ENCODE measurements at regions not wholly inside any gene's neighbourhood (a gene's known extent, or its start where the extent isn't known, plus 50 kb on each side); places are given as distances from the start of the nearest gene placed in this dataset.

DNA sequence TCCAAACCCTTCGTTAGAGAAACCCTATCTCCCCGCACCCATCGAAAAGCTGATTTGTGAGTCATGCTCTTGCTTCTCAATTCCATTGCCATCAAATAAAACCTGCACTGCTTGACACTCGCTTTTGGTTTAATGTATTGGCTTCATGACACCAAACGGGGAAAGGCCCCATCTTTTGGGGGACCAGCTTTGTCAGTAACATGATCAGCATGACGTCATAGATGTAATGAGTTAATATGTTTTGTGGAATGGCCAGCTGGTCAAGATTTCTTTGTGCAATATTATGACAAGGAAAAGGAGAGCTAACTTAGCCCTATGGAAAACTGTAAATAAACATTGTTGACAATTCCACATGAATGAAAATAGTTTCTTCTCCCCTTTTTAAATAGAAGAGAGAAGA is 1260.5 kb upstream of the CELF2 start:
- TF ChIP-seq, protein P1, sequence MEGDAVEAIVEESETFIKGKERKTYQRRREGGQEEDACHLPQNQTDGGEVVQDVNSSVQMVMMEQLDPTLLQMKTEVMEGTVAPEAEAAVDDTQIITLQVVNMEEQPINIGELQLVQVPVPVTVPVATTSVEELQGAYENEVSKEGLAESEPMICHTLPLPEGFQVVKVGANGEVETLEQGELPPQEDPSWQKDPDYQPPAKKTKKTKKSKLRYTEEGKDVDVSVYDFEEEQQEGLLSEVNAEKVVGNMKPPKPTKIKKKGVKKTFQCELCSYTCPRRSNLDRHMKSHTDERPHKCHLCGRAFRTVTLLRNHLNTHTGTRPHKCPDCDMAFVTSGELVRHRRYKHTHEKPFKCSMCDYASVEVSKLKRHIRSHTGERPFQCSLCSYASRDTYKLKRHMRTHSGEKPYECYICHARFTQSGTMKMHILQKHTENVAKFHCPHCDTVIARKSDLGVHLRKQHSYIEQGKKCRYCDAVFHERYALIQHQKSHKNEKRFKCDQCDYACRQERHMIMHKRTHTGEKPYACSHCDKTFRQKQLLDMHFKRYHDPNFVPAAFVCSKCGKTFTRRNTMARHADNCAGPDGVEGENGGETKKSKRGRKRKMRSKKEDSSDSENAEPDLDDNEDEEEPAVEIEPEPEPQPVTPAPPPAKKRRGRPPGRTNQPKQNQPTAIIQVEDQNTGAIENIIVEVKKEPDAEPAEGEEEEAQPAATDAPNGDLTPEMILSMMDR (IDR thresholded peaks at IDR 0.05; ENCODE audit: insufficient read depth, low read length), result no peak
- no peak for TF ChIP-seq POLR2AphosphoS5 (IDR thresholded peaks at IDR 0.05; ENCODE audit: low read depth)
- TF ChIP-seq GABPA (IDR thresholded peaks at IDR 0.05; ENCODE audit: low read depth), result no peak
- TF ChIP-seq, protein P2, sequence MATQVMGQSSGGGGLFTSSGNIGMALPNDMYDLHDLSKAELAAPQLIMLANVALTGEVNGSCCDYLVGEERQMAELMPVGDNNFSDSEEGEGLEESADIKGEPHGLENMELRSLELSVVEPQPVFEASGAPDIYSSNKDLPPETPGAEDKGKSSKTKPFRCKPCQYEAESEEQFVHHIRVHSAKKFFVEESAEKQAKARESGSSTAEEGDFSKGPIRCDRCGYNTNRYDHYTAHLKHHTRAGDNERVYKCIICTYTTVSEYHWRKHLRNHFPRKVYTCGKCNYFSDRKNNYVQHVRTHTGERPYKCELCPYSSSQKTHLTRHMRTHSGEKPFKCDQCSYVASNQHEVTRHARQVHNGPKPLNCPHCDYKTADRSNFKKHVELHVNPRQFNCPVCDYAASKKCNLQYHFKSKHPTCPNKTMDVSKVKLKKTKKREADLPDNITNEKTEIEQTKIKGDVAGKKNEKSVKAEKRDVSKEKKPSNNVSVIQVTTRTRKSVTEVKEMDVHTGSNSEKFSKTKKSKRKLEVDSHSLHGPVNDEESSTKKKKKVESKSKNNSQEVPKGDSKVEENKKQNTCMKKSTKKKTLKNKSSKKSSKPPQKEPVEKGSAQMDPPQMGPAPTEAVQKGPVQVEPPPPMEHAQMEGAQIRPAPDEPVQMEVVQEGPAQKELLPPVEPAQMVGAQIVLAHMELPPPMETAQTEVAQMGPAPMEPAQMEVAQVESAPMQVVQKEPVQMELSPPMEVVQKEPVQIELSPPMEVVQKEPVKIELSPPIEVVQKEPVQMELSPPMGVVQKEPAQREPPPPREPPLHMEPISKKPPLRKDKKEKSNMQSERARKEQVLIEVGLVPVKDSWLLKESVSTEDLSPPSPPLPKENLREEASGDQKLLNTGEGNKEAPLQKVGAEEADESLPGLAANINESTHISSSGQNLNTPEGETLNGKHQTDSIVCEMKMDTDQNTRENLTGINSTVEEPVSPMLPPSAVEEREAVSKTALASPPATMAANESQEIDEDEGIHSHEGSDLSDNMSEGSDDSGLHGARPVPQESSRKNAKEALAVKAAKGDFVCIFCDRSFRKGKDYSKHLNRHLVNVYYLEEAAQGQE (IDR thresholded peaks at IDR 0.05; ENCODE audit: insufficient replicate concordance, low read depth), result no peak

All from HL-60 (cell line).